Activated CD8-positive, alpha-beta T cell treated with anti-CD3 and anti-CD28 coated beads, Interleukin-2, amount 10 ng/mL, durations not matched to agents 7 days and 5 days (primary cell): ENCODE measurements at regions not wholly inside any gene's neighbourhood (a gene's known extent, or its start where the extent isn't known, plus 50 kb on each side); places are given as distances from the start of the nearest gene placed in this dataset.

Experiments used
- ATAC-seq: fragments of 150-1000 bp; cut with Tn5 transposase; one replicate; pipeline ENCODE4 v1.10.0; 2021; ENCODE audit warnings: moderate library complexity
- CTCF ChIA-PET: fragments of 350-600 bp; sonication (Branson Sonifier 250); formaldehyde crosslinking; loops from one replicate; lab custom pipeline; 2021; ENCODE audit warnings: antibody characterized with exemption; lab: Charles Lee
- POLR2A ChIA-PET: fragments of 350-600 bp; sonication (Branson Sonifier 250); formaldehyde crosslinking; loops from one replicate; lab custom pipeline; 2021; ENCODE audit warnings: antibody characterized with exemption; lab: Charles Lee
- DNase-seq: peaks from one replicate; pipeline ENCODE4 v3.0.0-alpha.2; 2020
- H3K27ac Mint-ChIP-seq: one replicate; pipeline ENCODE4 v1.8.0; 2021; ENCODE audit warnings: mild to moderate bottlenecking, mixed read lengths
- H3K27me3 Mint-ChIP-seq: one replicate; pipeline ENCODE4 v1.8.0; 2021; ENCODE audit warnings: low read depth, mixed read lengths
- H3K36me3 Mint-ChIP-seq: one replicate; pipeline ENCODE4 v1.8.0; 2021; ENCODE audit warnings: low read depth, mixed read lengths
- H3K4me1 Mint-ChIP-seq: one replicate; pipeline ENCODE4 v1.8.0; 2021; ENCODE audit warnings: low read depth, mixed read lengths
- H3K4me3 Mint-ChIP-seq: one replicate; pipeline ENCODE4 v1.8.0; 2021; ENCODE audit warnings: mild to moderate bottlenecking, mixed read lengths
- H3K9me3 Mint-ChIP-seq: one replicate; pipeline ENCODE4 v1.8.0; 2022; ENCODE audit warnings: mixed read lengths; ENCODE audit not compliant: insufficient read depth

DNA sequence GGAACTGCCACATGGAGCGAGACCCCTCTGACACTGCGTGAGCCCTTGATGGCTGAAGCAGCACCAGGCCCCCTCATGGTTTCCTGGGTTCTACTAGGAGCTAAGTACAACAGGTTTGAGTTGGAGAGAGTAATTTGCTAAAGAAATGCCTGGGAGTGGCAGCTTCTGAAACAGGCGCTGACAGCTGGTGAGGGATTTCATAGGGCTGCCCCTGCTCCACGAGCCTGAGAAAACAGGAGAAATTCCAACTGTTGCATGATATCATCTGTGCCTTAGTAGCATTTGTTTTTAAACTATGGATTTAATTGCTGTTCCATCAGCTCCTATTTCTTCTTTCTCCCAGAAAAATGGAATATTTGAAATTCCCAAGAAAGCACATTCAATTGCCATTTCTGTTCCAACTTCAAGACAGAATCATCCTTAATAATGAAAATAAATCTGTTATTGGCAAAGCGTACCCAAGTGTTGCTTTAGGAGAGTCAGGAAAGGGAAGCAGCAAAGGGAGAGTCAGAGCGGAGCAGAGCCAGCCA is 78.8 kb upstream of the ANKFN1 start:
- no peaks in the 10 kb centered on the region for H3K36me3 Mint-ChIP-seq
- POLR2A ChIA-PET, result no interaction called here
- H3K4me1 Mint-ChIP-seq, result no peaks in the 10 kb centered on the region
- no peak for DNase-seq
- no peak for ATAC-seq
- H3K4me3 Mint-ChIP-seq, result no peak overlapping the region
- H3K27me3 Mint-ChIP-seq, result no peaks in the 10 kb centered on the region
- H3K27ac Mint-ChIP-seq, result no peak overlapping the region
- no peaks in the 10 kb centered on the region for H3K9me3 Mint-ChIP-seq
- CTCF ChIA-PET, result no interaction called here

- no peaks in the 10 kb centered on the region for H3K36me3 Mint-ChIP-seq
- CTCF ChIA-PET, result no interaction called here
- no peaks in the 10 kb centered on the region for H3K27me3 Mint-ChIP-seq
- POLR2A ChIA-PET, result no interaction called here
- no peaks in the 10 kb centered on the region for H3K9me3 Mint-ChIP-seq
- no peak overlapping the region for H3K27ac Mint-ChIP-seq
- H3K4me1 Mint-ChIP-seq, result no peaks in the 10 kb centered on the region
- H3K4me3 Mint-ChIP-seq, result no peak overlapping the region
- DNase-seq, result no peak
- no peak for ATAC-seq
Observed at GRCh38 chr17:56076980-56077379, 76.3 kb upstream of the ANKFN1 start.

GRCh38 chr17:56083475-56083874 is 69.8 kb upstream of the ANKFN1 start:
- no peak overlapping the region for H3K27ac Mint-ChIP-seq
- no peaks in the 10 kb centered on the region for H3K4me1 Mint-ChIP-seq
- ChIA-PET POLR2A (no interaction called here), CTCF (no interaction called here)
- H3K4me3 Mint-ChIP-seq, result no peak overlapping the region
- no peaks in the 10 kb centered on the region for H3K36me3 Mint-ChIP-seq
- DNase-seq (no peak), ATAC-seq (no peak)
- no peaks in the 10 kb centered on the region for H3K27me3 Mint-ChIP-seq
- no peaks in the 10 kb centered on the region for H3K9me3 Mint-ChIP-seq

DNA sequence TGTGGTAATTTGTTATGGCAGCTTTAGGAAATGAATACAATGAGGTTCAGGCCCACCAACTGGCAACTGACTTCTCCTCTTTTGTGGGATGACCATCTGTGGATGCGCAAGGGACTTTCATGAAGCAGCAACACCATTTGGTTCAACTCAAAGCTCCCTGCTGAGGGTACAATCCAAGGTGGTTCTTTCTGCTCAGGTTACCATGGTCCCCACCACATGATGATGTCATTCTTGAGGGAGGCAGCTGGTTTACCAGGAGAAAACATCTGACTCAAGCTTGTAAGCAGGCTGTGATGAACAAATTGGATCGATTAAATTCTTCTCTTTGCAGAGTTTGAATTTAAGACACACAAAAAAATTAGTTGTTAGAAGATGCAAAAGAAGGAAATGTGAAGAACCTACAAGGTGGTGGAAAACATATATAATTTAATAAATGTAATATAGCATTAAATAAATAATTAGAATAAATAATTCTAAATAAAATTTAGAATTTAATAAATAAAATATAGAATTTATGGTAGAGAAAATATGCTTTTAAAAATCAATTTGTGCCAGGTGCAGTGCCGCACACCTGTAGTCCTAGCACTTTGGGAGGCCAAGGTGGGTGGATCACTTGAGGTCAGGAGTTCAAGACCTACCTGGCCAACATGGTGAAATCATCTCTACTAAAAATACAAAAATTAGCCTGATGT is 67.6 kb upstream of the ANKFN1 start:
- DNase-seq (no peak), ATAC-seq (no peak)
- no peak overlapping the region for H3K4me3 Mint-ChIP-seq
- CTCF ChIA-PET, result no interaction called here
- no peaks in the 10 kb centered on the region for H3K9me3 Mint-ChIP-seq
- H3K4me1 Mint-ChIP-seq, result no peaks in the 10 kb centered on the region
- H3K36me3 Mint-ChIP-seq, result no peaks in the 10 kb centered on the region
- no peaks in the 10 kb centered on the region for H3K27me3 Mint-ChIP-seq
- H3K27ac Mint-ChIP-seq, result no peak overlapping the region
- POLR2A ChIA-PET, result no interaction called here

- Mint-ChIP-seq H3K27ac (no peak overlapping the region), H3K4me1 (no peaks in the 10 kb centered on the region)
- no peak for ATAC-seq
Observed at GRCh38 chr17:56087199-56087598, 66.1 kb upstream of the ANKFN1 start.

DNA sequence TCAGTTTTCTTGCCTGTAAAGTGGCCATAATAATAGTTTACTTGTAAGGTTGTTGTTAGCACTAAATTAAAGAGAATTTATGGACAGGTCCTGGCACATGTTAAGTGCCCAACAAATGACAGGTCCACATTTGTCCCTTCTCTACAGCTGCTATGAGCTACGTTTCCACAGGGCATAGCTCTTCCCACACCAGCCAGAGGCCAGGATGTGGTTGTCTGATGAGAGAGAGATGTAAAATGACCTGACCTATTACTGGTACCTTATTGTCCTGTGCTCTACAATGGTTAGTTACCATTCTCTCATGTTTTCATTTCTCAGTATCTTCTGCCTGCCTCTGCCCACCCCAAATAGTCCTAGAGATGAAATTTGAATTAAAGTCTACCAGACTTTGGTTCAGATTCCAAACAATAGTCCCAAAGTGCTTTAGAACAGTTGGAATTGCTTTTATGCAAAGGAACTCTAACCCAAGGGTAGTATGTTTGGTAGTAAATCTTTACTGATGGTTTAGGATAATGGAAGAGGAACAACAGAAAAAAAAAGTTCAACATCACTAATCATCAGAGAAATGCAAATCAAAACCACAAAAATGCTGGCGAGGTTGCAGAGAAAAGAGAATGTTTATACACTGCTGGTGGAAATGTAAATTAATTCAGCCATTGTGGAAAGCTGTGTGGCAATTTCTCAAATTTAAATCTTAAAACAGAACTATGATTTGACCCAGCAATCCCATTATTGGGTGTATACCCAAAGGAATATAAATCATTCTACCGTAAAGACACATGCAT is 57.1 kb upstream of the ANKFN1 start:
- POLR2A ChIA-PET, result no interaction called here
- Mint-ChIP-seq H3K4me3 (no peak overlapping the region), H3K9me3 (no peaks in the 10 kb centered on the region), H3K36me3 (no peaks in the 10 kb centered on the region), H3K27ac (no peak overlapping the region), H3K27me3 (peaks cover 6% of the 10 kb centered on the region), H3K4me1 (no peaks in the 10 kb centered on the region)
- DNase-seq (no peak), ATAC-seq (no peak)
- CTCF ChIA-PET, result no interaction called here

More at GRCh38 chr17:56087199-56087598, 66.1 kb upstream of the ANKFN1 start:
- no peak overlapping the region for H3K4me3 Mint-ChIP-seq
- no peak for DNase-seq
- H3K9me3 Mint-ChIP-seq, result no peaks in the 10 kb centered on the region
- POLR2A ChIA-PET, result no interaction called here
- CTCF ChIA-PET, result no interaction called here
- H3K36me3 Mint-ChIP-seq, result no peaks in the 10 kb centered on the region
- no peaks in the 10 kb centered on the region for H3K27me3 Mint-ChIP-seq

DNA sequence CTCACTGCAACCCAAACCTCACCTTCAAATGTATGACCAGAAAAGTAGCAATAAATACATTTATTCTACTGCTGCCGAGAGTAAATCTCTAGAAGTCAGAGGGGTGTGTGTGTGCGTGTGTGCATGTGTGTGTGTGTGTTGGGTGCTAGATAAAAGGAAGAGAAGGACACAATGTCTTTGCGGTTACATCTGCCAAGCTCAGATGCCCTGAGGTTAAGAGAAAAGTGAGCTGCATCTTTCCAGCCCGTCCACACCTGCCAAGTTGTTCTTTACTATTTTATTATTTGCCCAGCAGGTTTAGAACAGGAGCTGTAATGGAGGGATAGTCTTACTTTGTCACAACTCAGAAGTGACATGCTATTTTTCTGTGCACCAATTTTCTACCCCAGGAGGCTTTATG is 54.5 kb upstream of the ANKFN1 start:
- ChIA-PET CTCF (no interaction called here), POLR2A (no interaction called here)
- peaks cover 6% of the 10 kb centered on the region for H3K27me3 Mint-ChIP-seq
- no peaks in the 10 kb centered on the region for H3K36me3 Mint-ChIP-seq
- H3K4me3 Mint-ChIP-seq, result no peak overlapping the region
- ATAC-seq, result no peak
- H3K27ac Mint-ChIP-seq, result no peak overlapping the region
- H3K4me1 Mint-ChIP-seq, result no peaks in the 10 kb centered on the region
- no peak for DNase-seq
- no peaks in the 10 kb centered on the region for H3K9me3 Mint-ChIP-seq

GRCh38 chr17:56099649-56100048 is 53.6 kb upstream of the ANKFN1 start:
- H3K27ac Mint-ChIP-seq, result no peak overlapping the region
- ChIA-PET POLR2A (no interaction called here), CTCF (no interaction called here)
- H3K9me3 Mint-ChIP-seq, result no peaks in the 10 kb centered on the region
- no peaks in the 10 kb centered on the region for H3K36me3 Mint-ChIP-seq
- DNase-seq (no peak), ATAC-seq (no peak)
- peaks cover 6% of the 10 kb centered on the region for H3K27me3 Mint-ChIP-seq
- H3K4me1 Mint-ChIP-seq, result no peaks in the 10 kb centered on the region
- H3K4me3 Mint-ChIP-seq, result no peak overlapping the region
